Panc1 (cell line): ENCODE measurements at regions not wholly inside any gene's neighbourhood (a gene's known extent, or its start where the extent isn't known, plus 50 kb on each side); places are given as distances from the start of the nearest gene placed in this dataset.

Source experiments
- POLR2AphosphoS5 ChIP-seq: IDR thresholded peaks from 2 replicates; pipeline ENCODE4 v1.6.1; 2012; ENCODE audit warnings: mild to moderate bottlenecking, low read depth, low read length, moderate library complexity
- SIN3A ChIP-seq: IDR thresholded peaks from 2 replicates; pipeline ENCODE4 v1.6.1; 2012; ENCODE audit warnings: low read depth, mild to moderate bottlenecking, low read length, moderate library complexity, borderline replicate concordance; ENCODE audit not compliant: insufficient read depth
- TCF7L2 ChIP-seq: IDR thresholded peaks from 2 replicates; pipeline ENCODE4 v1.6.1; 2011; ENCODE audit warnings: mild to moderate bottlenecking, low read depth, low read length, inconsistent platforms
- TF ChIP-seq, protein P1 (sequence below): fragments of 450-650 bp; IDR thresholded peaks from 2 replicates; pipeline ENCODE4 v1.5.1; 2017; ENCODE audit warnings: mild to moderate bottlenecking
- TF ChIP-seq, protein P2 (sequence below), 2 experiments: IDR thresholded peaks; 2 replicates each; pipeline ENCODE4 v1.6.1; 2011 to 2012; ENCODE audit warnings: low read depth in 2 of 2, control low read depth in 1 of 2, low read length in 1 of 2, mild to moderate bottlenecking in 1 of 2, moderate library complexity in 1 of 2; ENCODE audit not compliant: insufficient read depth in 1 of 2

DNA sequence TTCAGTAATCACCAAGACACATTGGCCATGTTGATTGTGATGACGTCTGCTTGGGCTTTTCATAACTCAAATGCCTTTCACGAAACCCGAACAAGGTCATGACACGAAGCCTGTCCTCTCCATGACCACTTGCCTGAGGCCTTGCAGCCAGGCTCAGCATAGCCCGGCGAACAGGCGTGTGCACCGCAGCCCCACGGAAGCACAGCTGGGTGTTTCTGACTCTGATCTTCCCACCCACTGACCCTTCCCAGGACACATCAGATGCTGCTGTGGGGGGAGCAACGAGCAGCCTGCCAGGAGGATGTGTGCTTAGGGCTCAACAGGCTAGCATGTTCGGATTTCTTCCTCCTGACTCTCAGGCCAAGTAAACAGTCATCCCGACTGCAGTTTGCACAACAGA, 369.4 kb upstream of the SALL3 start:
- TF ChIP-seq, protein P1, sequence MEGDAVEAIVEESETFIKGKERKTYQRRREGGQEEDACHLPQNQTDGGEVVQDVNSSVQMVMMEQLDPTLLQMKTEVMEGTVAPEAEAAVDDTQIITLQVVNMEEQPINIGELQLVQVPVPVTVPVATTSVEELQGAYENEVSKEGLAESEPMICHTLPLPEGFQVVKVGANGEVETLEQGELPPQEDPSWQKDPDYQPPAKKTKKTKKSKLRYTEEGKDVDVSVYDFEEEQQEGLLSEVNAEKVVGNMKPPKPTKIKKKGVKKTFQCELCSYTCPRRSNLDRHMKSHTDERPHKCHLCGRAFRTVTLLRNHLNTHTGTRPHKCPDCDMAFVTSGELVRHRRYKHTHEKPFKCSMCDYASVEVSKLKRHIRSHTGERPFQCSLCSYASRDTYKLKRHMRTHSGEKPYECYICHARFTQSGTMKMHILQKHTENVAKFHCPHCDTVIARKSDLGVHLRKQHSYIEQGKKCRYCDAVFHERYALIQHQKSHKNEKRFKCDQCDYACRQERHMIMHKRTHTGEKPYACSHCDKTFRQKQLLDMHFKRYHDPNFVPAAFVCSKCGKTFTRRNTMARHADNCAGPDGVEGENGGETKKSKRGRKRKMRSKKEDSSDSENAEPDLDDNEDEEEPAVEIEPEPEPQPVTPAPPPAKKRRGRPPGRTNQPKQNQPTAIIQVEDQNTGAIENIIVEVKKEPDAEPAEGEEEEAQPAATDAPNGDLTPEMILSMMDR = no peak
- no peak for TF ChIP-seq POLR2AphosphoS5
- no peak for TF ChIP-seq SIN3A
- TF ChIP-seq, protein P2, sequence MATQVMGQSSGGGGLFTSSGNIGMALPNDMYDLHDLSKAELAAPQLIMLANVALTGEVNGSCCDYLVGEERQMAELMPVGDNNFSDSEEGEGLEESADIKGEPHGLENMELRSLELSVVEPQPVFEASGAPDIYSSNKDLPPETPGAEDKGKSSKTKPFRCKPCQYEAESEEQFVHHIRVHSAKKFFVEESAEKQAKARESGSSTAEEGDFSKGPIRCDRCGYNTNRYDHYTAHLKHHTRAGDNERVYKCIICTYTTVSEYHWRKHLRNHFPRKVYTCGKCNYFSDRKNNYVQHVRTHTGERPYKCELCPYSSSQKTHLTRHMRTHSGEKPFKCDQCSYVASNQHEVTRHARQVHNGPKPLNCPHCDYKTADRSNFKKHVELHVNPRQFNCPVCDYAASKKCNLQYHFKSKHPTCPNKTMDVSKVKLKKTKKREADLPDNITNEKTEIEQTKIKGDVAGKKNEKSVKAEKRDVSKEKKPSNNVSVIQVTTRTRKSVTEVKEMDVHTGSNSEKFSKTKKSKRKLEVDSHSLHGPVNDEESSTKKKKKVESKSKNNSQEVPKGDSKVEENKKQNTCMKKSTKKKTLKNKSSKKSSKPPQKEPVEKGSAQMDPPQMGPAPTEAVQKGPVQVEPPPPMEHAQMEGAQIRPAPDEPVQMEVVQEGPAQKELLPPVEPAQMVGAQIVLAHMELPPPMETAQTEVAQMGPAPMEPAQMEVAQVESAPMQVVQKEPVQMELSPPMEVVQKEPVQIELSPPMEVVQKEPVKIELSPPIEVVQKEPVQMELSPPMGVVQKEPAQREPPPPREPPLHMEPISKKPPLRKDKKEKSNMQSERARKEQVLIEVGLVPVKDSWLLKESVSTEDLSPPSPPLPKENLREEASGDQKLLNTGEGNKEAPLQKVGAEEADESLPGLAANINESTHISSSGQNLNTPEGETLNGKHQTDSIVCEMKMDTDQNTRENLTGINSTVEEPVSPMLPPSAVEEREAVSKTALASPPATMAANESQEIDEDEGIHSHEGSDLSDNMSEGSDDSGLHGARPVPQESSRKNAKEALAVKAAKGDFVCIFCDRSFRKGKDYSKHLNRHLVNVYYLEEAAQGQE (IDR thresholded peaks at IDR 0.05; ENCODE audit: insufficient read depth in 1 of 2, low read depth in 2 of 2, low read length in 1 of 2) = no peak
- TF ChIP-seq TCF7L2 = no peak
